ENCODE measurements at regions not wholly inside any gene's neighbourhood (a gene's known extent, or its start where the extent isn't known, plus 50 kb on each side); places are given as distances from the start of the nearest gene placed in this dataset.

DNA sequence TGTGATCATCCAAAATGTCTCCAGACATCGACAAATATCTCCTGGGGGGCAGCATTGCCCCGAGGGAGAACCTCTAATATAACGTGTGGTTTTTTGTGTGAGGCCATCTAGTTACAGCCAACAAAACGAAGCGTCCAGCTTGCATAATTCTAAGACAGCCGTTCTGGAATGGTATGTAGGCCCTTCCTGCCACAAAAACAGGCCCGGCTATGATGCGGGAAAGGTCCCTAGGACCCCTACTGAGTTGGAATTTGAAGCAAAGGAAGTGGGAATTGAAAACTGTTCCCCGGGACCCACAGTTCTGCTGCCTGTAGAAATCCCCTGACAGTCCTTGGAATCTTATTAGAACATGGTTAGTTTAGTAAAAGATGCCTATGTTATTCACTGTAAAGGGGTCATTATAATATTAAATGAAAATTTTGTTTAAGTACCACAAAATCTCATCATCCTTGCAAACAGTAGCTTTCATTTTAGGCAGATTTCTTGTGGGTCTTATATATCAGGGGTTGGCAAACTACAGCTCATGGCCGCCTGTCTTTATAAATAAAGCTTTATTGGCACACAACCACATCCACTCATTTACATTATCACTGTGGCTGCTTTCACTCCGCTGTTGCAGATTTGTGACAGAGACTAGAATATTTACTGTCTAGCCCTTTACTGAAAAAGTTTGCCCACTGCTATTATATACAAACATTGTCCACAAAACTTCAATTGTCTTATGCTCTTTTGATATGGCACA, 70.7 kb downstream of the MSX2 start:
- TF ChIP-seq POLR2A (IDR thresholded peaks at IDR 0.05; ENCODE audit: low read depth, low read length) = no peak
- no peak for TF ChIP-seq POLR2AphosphoS5 (IDR thresholded peaks at IDR 0.05; ENCODE audit: low read depth, low read length)
- TF ChIP-seq TAF1 (IDR thresholded peaks at IDR 0.05; ENCODE audit: borderline replicate concordance, low read depth, low read length) = no peak
